Coronary artery (tissue), 2 donors: ENCODE measurements at regions not wholly inside any gene's neighbourhood (a gene's known extent, or its start where the extent isn't known, plus 50 kb on each side); places are given as distances from the start of the nearest gene placed in this dataset.

Experiments
- DNase-seq: peaks from one replicate; pipeline ENCODE4 v3.0.0-alpha.2; 2017; ENCODE audit warnings: low spot score
- H3K27ac ChIP-seq, 2 donors: fragments of 200-600 bp; sonication (generic); one replicate each; pipeline ENCODE4 v1.5.1; 2016 to 2019
- H3K4me3 ChIP-seq: fragments of 200-600 bp; sonication (generic); 2 replicates; pipeline ENCODE4 v1.5.1; 2016; ENCODE audit warnings: mild to moderate bottlenecking, moderate library complexity
- CTCF ChIP-seq: fragments of 200-600 bp; sonication (generic); IDR thresholded peaks from one replicate; pipeline ENCODE4 v1.5.1; 2019; ENCODE audit warnings: antibody characterized with exemption

- Histone ChIP-seq H3K27ac (no peak overlapping the region), H3K4me3 (no peak overlapping the region)
- no peak for TF ChIP-seq CTCF
- DNase-seq = peak; percentile 56
Observed at GRCh38 chr5:135217669-135218485, 181.2 kb downstream of the MACROH2A1 start.

- no peak for TF ChIP-seq CTCF
- no peak overlapping the region for H3K4me3 ChIP-seq
- DNase-seq = peak; percentile 31
- H3K27ac ChIP-seq = no peak overlapping the region
Observed at GRCh38 chr5:135216471-135217343, 182.3 kb downstream of the MACROH2A1 start.

GRCh38 chr5:135215617-135216470, 181.8 kb upstream of the PITX1 start:
- no peak overlapping the region for H3K4me3 ChIP-seq
- TF ChIP-seq CTCF = no peak
- H3K27ac ChIP-seq = no peak overlapping the region
- DNase-seq = peak; percentile 53

GRCh38 chr5:135214897-135215616, 181.0 kb upstream of the PITX1 start:
- Histone ChIP-seq H3K27ac (no peak overlapping the region), H3K4me3 (no peak overlapping the region)
- TF ChIP-seq CTCF = no peak
- DNase-seq = peak; percentile 22

- no peak for TF ChIP-seq CTCF
Observed at GRCh38 chr5:135213466-135214239, 179.6 kb upstream of the PITX1 start.

GRCh38 chr5:135213027-135213386, 179.0 kb upstream of the PITX1 start:
- no peak for DNase-seq
- TF ChIP-seq CTCF = no peak
- Histone ChIP-seq H3K4me3 (no peak overlapping the region), H3K27ac (no peak overlapping the region)

More at GRCh38 chr5:135213466-135214239, 179.6 kb upstream of the PITX1 start:
- H3K27ac ChIP-seq = no peak overlapping the region
- DNase-seq = peak; percentile 66
- H3K4me3 ChIP-seq = no peak overlapping the region
